Activated B cell treated with CpG ODN at 0.5 μM for 24 hours (primary cell): ENCODE measurements at regions not wholly inside any gene's neighbourhood (a gene's known extent, or its start where the extent isn't known, plus 50 kb on each side); places are given as distances from the start of the nearest gene placed in this dataset.

Experiments used
- ATAC-seq: fragments of 200-7000 bp; cut with Tn5 transposase; one replicate; pipeline ENCODE4 v1.10.0; 2021; ENCODE audit warnings: low read depth, mild to moderate bottlenecking, moderate library complexity
- CTCF ChIA-PET: fragments of 350-600 bp; sonication (Branson Sonifier 250); formaldehyde crosslinking; loops from one replicate; lab custom pipeline; 2021; ENCODE audit warnings: antibody characterized with exemption; lab: Charles Lee
- POLR2A ChIA-PET: fragments of 350-600 bp; sonication (Branson Sonifier 250); formaldehyde crosslinking; loops from one replicate; lab custom pipeline; 2021; ENCODE audit warnings: antibody characterized with exemption; lab: Charles Lee
- DNase-seq: peaks from one replicate; pipeline ENCODE4 v3.0.0; 2022
- H3K27ac Mint-ChIP-seq: one replicate; pipeline ENCODE4 v1.8.0; 2020; ENCODE audit warnings: mixed read lengths
- H3K27me3 Mint-ChIP-seq: one replicate; pipeline ENCODE4 v1.8.0; 2021; ENCODE audit warnings: mixed read lengths
- H3K36me3 Mint-ChIP-seq: one replicate; pipeline ENCODE4 v1.8.0; 2021; ENCODE audit warnings: low read depth, mixed read lengths
- H3K4me1 Mint-ChIP-seq: one replicate; pipeline ENCODE4 v1.8.0; 2021; ENCODE audit warnings: mixed read lengths
- H3K4me3 Mint-ChIP-seq: one replicate; pipeline ENCODE4 v1.8.0; 2020; ENCODE audit warnings: mild to moderate bottlenecking, mixed read lengths
- H3K9me3 Mint-ChIP-seq: one replicate; pipeline ENCODE4 v1.8.0; 2020; ENCODE audit warnings: mixed read lengths
- intact Hi-C: fragments of 100-400 bp; cut with micrococcal nuclease; formaldehyde crosslinking; loops from one replicate; pipeline ENCODE4 v1.15.1; 2024
- TF ChIP-seq, protein P1 (sequence below): fragments of 200-600 bp; IDR thresholded peaks from one replicate; pipeline ENCODE4 v1.8.0; 2022; ENCODE audit warnings: antibody characterized with exemption, mild to moderate bottlenecking

DNA sequence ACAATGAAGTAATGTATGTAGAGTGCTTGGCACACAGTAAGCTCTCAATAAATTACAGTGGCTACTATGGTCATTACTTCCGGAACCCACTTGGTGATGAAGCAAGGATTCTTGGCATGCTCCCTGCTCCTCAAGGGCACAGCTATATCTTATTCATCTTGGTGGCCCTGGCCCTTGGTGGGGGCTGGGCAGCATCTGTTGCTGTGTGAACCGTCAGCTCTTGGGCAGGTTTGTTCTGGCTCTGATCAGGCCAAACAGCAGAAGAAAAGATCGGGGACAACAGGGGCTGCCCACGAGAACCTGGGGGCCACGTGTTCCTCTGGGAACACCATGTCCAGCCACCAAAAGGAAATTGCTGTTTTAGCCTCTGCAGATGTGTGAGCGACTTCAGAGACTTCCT lies 136.9 kb upstream of the SYT13 start:
- no peaks in the 10 kb centered on the region for H3K4me1 Mint-ChIP-seq
- intact Hi-C loops: no loop called here
- CTCF ChIA-PET: no interaction called here
- DNase-seq (no peak), ATAC-seq (no peak)
- no peaks in the 10 kb centered on the region for H3K9me3 Mint-ChIP-seq
- H3K27ac Mint-ChIP-seq: no peak overlapping the region
- TF ChIP-seq, protein P1, sequence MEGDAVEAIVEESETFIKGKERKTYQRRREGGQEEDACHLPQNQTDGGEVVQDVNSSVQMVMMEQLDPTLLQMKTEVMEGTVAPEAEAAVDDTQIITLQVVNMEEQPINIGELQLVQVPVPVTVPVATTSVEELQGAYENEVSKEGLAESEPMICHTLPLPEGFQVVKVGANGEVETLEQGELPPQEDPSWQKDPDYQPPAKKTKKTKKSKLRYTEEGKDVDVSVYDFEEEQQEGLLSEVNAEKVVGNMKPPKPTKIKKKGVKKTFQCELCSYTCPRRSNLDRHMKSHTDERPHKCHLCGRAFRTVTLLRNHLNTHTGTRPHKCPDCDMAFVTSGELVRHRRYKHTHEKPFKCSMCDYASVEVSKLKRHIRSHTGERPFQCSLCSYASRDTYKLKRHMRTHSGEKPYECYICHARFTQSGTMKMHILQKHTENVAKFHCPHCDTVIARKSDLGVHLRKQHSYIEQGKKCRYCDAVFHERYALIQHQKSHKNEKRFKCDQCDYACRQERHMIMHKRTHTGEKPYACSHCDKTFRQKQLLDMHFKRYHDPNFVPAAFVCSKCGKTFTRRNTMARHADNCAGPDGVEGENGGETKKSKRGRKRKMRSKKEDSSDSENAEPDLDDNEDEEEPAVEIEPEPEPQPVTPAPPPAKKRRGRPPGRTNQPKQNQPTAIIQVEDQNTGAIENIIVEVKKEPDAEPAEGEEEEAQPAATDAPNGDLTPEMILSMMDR: no peak
- H3K4me3 Mint-ChIP-seq: no peak overlapping the region
- H3K27me3 Mint-ChIP-seq: peaks cover 12% of the 10 kb centered on the region
- POLR2A ChIA-PET: no interaction called here
- H3K36me3 Mint-ChIP-seq: no peaks in the 10 kb centered on the region

DNA sequence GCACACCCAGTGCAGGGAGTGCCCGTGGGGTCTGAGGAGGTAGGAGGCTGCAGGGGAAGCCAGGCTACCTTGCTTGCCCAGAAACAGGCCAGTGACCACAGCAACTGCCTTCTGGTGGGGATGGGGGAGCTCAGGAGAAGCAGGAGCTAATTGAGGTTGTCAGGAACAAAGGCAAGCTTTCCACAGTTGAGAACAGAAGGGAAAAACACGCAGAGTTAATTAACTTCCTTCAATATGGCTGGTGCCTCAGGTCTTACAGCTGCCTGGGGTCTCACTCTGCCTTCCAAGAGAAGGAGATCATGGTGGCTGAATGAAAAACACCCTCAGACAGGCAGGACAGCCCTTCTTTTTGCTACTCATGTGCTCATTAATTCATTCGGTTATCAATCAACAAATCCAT lies 127.9 kb upstream of the SYT13 start:
- intact Hi-C loops: no loop called here
- CTCF ChIA-PET: no interaction called here
- no peaks in the 10 kb centered on the region for H3K4me1 Mint-ChIP-seq
- POLR2A ChIA-PET: no interaction called here
- TF ChIP-seq, protein P1: no peak
- no peaks in the 10 kb centered on the region for H3K9me3 Mint-ChIP-seq
- no peak overlapping the region for H3K4me3 Mint-ChIP-seq
- H3K27me3 Mint-ChIP-seq: peaks cover 26% of the 10 kb centered on the region
- ATAC-seq (no peak), DNase-seq (no peak)
- no peaks in the 10 kb centered on the region for H3K36me3 Mint-ChIP-seq
- H3K27ac Mint-ChIP-seq: no peak overlapping the region

DNA sequence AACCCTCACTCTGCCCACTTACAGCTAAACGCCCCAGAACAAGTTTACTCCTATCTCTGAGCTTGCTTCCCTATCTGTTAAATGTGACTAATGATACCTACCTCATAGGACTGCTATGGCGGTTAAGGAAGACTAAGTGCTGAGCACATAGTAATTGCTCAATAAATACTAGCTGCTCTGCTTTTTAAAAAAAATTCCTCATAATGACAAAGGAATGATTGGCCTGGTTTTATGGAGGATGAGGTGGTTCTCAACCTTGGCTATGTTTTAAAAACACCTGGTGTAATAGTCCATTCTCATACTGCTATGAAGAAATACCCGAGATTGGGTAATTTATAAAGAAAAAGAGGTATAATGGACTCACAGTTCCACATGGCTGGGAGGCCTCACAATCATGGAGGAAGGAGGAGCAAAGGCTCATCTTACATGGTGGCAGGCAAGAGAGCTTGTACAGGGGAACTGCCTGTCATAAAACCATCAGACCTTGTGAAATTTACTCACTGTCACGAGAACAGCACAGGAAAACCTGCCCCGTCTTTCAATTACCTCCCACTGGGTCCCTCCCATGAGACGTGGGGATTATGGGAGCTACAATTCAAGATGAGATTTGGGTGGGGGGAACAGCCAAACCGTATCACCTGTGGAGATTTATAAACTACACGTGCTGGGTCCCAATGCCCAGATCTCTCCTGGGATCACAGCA lies 127.2 kb upstream of the SYT13 start:
- no peaks in the 10 kb centered on the region for H3K36me3 Mint-ChIP-seq
- no peaks in the 10 kb centered on the region for H3K4me1 Mint-ChIP-seq
- intact Hi-C loops: no loop called here
- H3K4me3 Mint-ChIP-seq: no peak overlapping the region
- ChIA-PET CTCF (no interaction called here), POLR2A (no interaction called here)
- TF ChIP-seq, protein P1: no peak
- peaks cover 28% of the 10 kb centered on the region for H3K27me3 Mint-ChIP-seq
- DNase-seq: no peak
- H3K9me3 Mint-ChIP-seq: no peaks in the 10 kb centered on the region
- H3K27ac Mint-ChIP-seq: no peak overlapping the region
- ATAC-seq: no peak

DNA sequence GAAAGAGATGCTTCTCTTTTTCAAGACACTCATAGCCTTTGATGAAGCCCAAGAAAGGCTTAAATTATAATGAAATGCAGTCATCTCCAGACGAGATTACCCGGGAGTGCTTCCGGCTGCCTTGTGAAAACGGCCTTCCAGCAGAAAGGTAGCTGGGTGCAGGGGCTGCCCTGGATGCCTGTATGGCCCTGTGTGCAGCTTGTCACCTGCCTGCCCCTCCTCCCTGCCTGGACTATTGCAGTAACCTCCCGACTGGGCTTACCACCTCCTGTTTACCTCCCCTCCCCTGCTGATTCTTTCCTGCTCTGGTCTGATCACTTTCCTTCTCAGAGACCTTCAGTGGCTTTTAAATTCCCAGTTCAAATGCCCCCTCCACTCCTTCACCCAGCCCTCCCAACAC lies 126.4 kb upstream of the SYT13 start:
- intact Hi-C loops: no loop called here
- Mint-ChIP-seq H3K27me3 (peaks cover 28% of the 10 kb centered on the region), H3K36me3 (no peaks in the 10 kb centered on the region), H3K4me3 (no peak overlapping the region), H3K4me1 (no peaks in the 10 kb centered on the region), H3K27ac (no peak overlapping the region), H3K9me3 (no peaks in the 10 kb centered on the region)
- POLR2A ChIA-PET: no interaction called here
- ATAC-seq (no peak), DNase-seq (no peak)
- CTCF ChIA-PET: no interaction called here
- TF ChIP-seq, protein P1: no peak

DNA sequence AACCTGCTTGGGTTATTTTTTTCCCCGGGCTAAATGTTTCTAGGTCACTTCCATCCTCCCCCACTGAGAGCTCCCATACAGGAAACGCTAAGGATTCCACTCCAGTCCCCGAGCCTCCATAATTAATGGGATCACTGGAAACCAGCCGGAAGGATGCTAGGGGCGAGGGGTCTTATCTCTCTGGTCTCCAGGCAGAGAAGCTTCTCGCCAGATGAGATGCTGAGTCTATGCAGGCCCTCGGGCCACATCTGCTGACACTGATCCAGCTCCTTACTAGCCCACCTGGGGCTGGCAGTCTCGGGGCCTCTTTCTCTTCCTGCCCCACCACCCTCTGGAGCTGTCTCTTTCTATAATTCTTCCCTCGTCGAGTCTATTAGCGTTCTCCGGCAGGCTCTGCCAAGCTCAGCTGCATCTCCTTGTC lies 125.9 kb upstream of the SYT13 start:
- CTCF ChIA-PET: no interaction called here
- Mint-ChIP-seq H3K9me3 (no peaks in the 10 kb centered on the region), H3K4me3 (no peak overlapping the region), H3K36me3 (no peaks in the 10 kb centered on the region), H3K4me1 (no peaks in the 10 kb centered on the region), H3K27me3 (peaks cover 28% of the 10 kb centered on the region), H3K27ac (no peak overlapping the region)
- DNase-seq (no peak), ATAC-seq (no peak)
- intact Hi-C loops: no loop called here
- TF ChIP-seq, protein P1: no peak
- POLR2A ChIA-PET: interaction anchor here (0.6 kb wide), 1 partner anchor 11 kb away, joined by 3 read pairs; no protein-coding TSS in a partner anchor
